Neural cell (in vitro differentiated cells): ENCODE measurements at regions not wholly inside any gene's neighbourhood (a gene's known extent, or its start where the extent isn't known, plus 50 kb on each side); places are given as distances from the start of the nearest gene placed in this dataset.
A peak's percentile ranks its signal among the peaks of the same experiment; 100 is the strongest.

Source experiments
- H2AFZ ChIP-seq: fragments of 200-600, 300-800 bp; sonication (generic), shearing (Covaris generic); 2 replicates; pipeline ENCODE4 v1.6.0; 2014; ENCODE audit warnings: low read depth, mild to moderate bottlenecking, antibody characterized with exemption, low read length, moderate library complexity
- H3F3A ChIP-seq: fragments of 200-600 bp; shearing (Covaris generic); 2 replicates; pipeline ENCODE4 v1.6.1; 2016; ENCODE audit warnings: mild to moderate bottlenecking, moderate library complexity, mixed read lengths, antibody characterized with exemption, low read length; ENCODE audit not compliant: insufficient read depth, poor library complexity, severe bottlenecking
- H3K27ac ChIP-seq: fragments of 200-600, 300-800 bp; sonication (generic), shearing (Covaris generic); 2 replicates; pipeline ENCODE4 v1.5.1; 2014; ENCODE audit warnings: mild to moderate bottlenecking, low read length, moderate library complexity
- H3K27me3 ChIP-seq: fragments of 300-800, 200-600 bp; sonication (generic), shearing (Covaris generic); 2 replicates; pipeline ENCODE4 v1.6.0; 2014; ENCODE audit warnings: mild to moderate bottlenecking, low read depth, low read length, moderate library complexity; ENCODE audit not compliant: insufficient read depth
- H3K36me3 ChIP-seq: fragments of 300-800, 200-600 bp; sonication (generic), shearing (Covaris generic); 2 replicates; pipeline ENCODE4 v1.5.1; 2014; ENCODE audit warnings: mild to moderate bottlenecking, antibody characterized with exemption, low read length, moderate library complexity; ENCODE audit not compliant: insufficient read depth
- H3K4me2 ChIP-seq: fragments of 300-800, 200-600 bp; sonication (generic), shearing (Covaris generic); 2 replicates; pipeline ENCODE4 v1.6.0; 2014; ENCODE audit warnings: mild to moderate bottlenecking, low read length
- H3K4me3 ChIP-seq: fragments of 300-800, 200-600 bp; sonication (generic), shearing (Covaris generic); 2 replicates; pipeline ENCODE4 v1.5.1; 2014; ENCODE audit warnings: mild to moderate bottlenecking, low read length, moderate library complexity
- H3K79me2 ChIP-seq: fragments of 200-600 bp; shearing (Covaris generic); replicated peaks from 2 replicates; pipeline ENCODE4 v1.6.0; 2014; ENCODE audit warnings: mild to moderate bottlenecking, low read length, moderate library complexity; ENCODE audit not compliant: insufficient read depth
- H3K9ac ChIP-seq: fragments of 300-800, 200-600 bp; sonication (generic), shearing (Covaris generic); 2 replicates; pipeline ENCODE4 v1.6.1; 2016; ENCODE audit warnings: mild to moderate bottlenecking, low read length, mixed read lengths
- H3K9me2 ChIP-seq: fragments of 200-600 bp; shearing (Covaris generic); 2 replicates; pipeline ENCODE4 v1.6.1; 2016; ENCODE audit warnings: mild to moderate bottlenecking, low read length, mixed read lengths; ENCODE audit not compliant: insufficient read depth
- H3K9me3 ChIP-seq: fragments of 200-600, 300-800 bp; sonication (generic), shearing (Covaris generic); 2 replicates; pipeline ENCODE4 v1.6.1; 2016; ENCODE audit warnings: mild to moderate bottlenecking, mixed run types, low read length, moderate library complexity, mixed read lengths
- H4K20me1 ChIP-seq: fragments of 200-600 bp; shearing (Covaris generic); 2 replicates; pipeline ENCODE4 v1.6.1; 2016; ENCODE audit warnings: mild to moderate bottlenecking, mixed run types; ENCODE audit not compliant: insufficient read depth
- CTCF ChIP-seq: fragments of 450-650 bp; IDR thresholded peaks from 2 replicates; pipeline ENCODE4 v1.5.1; 2014; ENCODE audit warnings: antibody characterized with exemption, mild to moderate bottlenecking, moderate library complexity; ENCODE audit not compliant: poor library complexity, severe bottlenecking
- EP300 ChIP-seq: fragments of 450-650 bp; conservative IDR thresholded peaks from 2 replicates; pipeline ENCODE4 v1.6.1; 2014; ENCODE audit warnings: antibody characterized with exemption, mild to moderate bottlenecking, moderate library complexity; ENCODE audit not compliant: poor library complexity, severe bottlenecking
- EZH2 ChIP-seq: fragments of 200-600, 300-800 bp; shearing (Covaris generic), sonication (generic); IDR thresholded peaks from 2 replicates; pipeline ENCODE4 v1.6.1; 2014; ENCODE audit warnings: antibody characterized with exemption, low read length, borderline replicate concordance, mild to moderate bottlenecking; ENCODE audit not compliant: insufficient read depth, poor library complexity, severe bottlenecking
- MXI1 ChIP-seq: fragments of 450-650 bp; conservative IDR thresholded peaks from 2 replicates; pipeline ENCODE4 v1.6.1; 2014; ENCODE audit warnings: antibody characterized with exemption, mild to moderate bottlenecking; ENCODE audit not compliant: poor library complexity, severe bottlenecking
- POLR2AphosphoS5 ChIP-seq: IDR thresholded peaks from 2 replicates; pipeline ENCODE4 v1.6.1; 2012
- RAD21 ChIP-seq: fragments of 450-650 bp; conservative IDR thresholded peaks from 2 replicates; pipeline ENCODE4 v1.6.1; 2014; ENCODE audit warnings: antibody characterized with exemption, mild to moderate bottlenecking, moderate library complexity
- REST ChIP-seq: IDR thresholded peaks from 2 replicates; pipeline ENCODE4 v1.6.1; 2012; ENCODE audit warnings: borderline replicate concordance
- SMC3 ChIP-seq: fragments of 450-650 bp; conservative IDR thresholded peaks from 2 replicates; pipeline ENCODE4 v1.6.1; 2014; ENCODE audit warnings: antibody characterized with exemption, mild to moderate bottlenecking, moderate library complexity; ENCODE audit not compliant: poor library complexity
- TAF1 ChIP-seq: IDR thresholded peaks from 2 replicates; pipeline ENCODE4 v1.6.1; 2012; ENCODE audit warnings: low read depth

GRCh38 chr1:101465941-101466340 is 229.1 kb downstream of the S1PR1 start:
- no peaks in the 10 kb centered on the region for H3K9me3 ChIP-seq
- no peaks in the 10 kb centered on the region for H3F3A ChIP-seq
- H3K27me3 ChIP-seq: no peaks in the 10 kb centered on the region
- no peak overlapping the region for H3K27ac ChIP-seq
- no peak overlapping the region for H3K4me3 ChIP-seq
- TF ChIP-seq SMC3 (no peak), TAF1 (no peak), MXI1 (no peak), POLR2AphosphoS5 (no peak), REST (no peak), CTCF (no peak), EZH2 (no peak), RAD21 (no peak), EP300 (no peak)
- no peak overlapping the region for H2AFZ ChIP-seq
- no peaks in the 10 kb centered on the region for H3K9me2 ChIP-seq
- H3K79me2 ChIP-seq: no peaks in the 10 kb centered on the region
- H3K4me2 ChIP-seq: no peak overlapping the region
- H4K20me1 ChIP-seq: no peaks in the 10 kb centered on the region
- no peaks in the 10 kb centered on the region for H3K36me3 ChIP-seq
- H3K9ac ChIP-seq: no peak overlapping the region

- Histone ChIP-seq H3F3A (no peaks in the 10 kb centered on the region), H3K79me2 (no peaks in the 10 kb centered on the region), H3K4me2 (no peak overlapping the region), H4K20me1 (no peaks in the 10 kb centered on the region), H3K9ac (no peak overlapping the region), H3K27ac (no peak overlapping the region), H3K9me3 (peaks cover 4% of the 10 kb centered on the region), H2AFZ (no peak overlapping the region), H3K4me3 (no peak overlapping the region), H3K9me2 (no peaks in the 10 kb centered on the region), H3K27me3 (no peaks in the 10 kb centered on the region), H3K36me3 (no peaks in the 10 kb centered on the region)
- TF ChIP-seq EP300 (no peak), CTCF (peak; percentile 21)
Measured at GRCh38 chr1:101474039-101474665, 237.3 kb downstream of the S1PR1 start.
